NCI-H2171 (cell line): ENCODE measurements at regions not wholly inside any gene's neighbourhood (a gene's known extent, or its start where the extent isn't known, plus 50 kb on each side); places are given as distances from the start of the nearest gene placed in this dataset.

Experiments
- DNase-seq: peaks from one replicate; lab custom pipeline; 2025; lab: John Stamatoyannopoulos, UW

GRCh38 chr4:22217480-22217879 is 268.9 kb upstream of the KCNIP4 start:
- no peak for DNase-seq

GRCh38 chr4:22216278-22216677 is 267.7 kb upstream of the KCNIP4 start:
- no peak for DNase-seq

- no peak for DNase-seq
These were observed 266.5 kb upstream of the KCNIP4 start for GRCh38 chr4:22215084-22215483.

- no peak for DNase-seq
These were observed 255.1 kb upstream of the KCNIP4 start for GRCh38 chr4:22203711-22204011.

- DNase-seq, result no peak
These were observed 254.6 kb upstream of the KCNIP4 start for GRCh38 chr4:22202975-22203710.

- DNase-seq, result no peak
These were observed 253.8 kb upstream of the KCNIP4 start for GRCh38 chr4:22202246-22202974.

- DNase-seq, result no peak
These were observed 252.7 kb upstream of the KCNIP4 start for GRCh38 chr4:22201256-22201655.

- DNase-seq, result no peak
These were observed 248.0 kb upstream of the KCNIP4 start for GRCh38 chr4:22196551-22196950.

- DNase-seq, result no peak
These were observed 243.5 kb upstream of the KCNIP4 start for GRCh38 chr4:22192084-22192511.

- DNase-seq, result no peak
These were observed 243.0 kb upstream of the KCNIP4 start for GRCh38 chr4:22191565-22191964.

GRCh38 chr4:22190855-22191254 is 242.3 kb upstream of the KCNIP4 start:
- DNase-seq, result no peak

- no peak for DNase-seq
These were observed 238.7 kb upstream of the KCNIP4 start for GRCh38 chr4:22187203-22187820.

- DNase-seq, result no peak
These were observed 233.2 kb upstream of the KCNIP4 start for GRCh38 chr4:22181736-22182135.

GRCh38 chr4:22179124-22179874 is 230.7 kb upstream of the KCNIP4 start:
- DNase-seq, result no peak

GRCh38 chr4:22174640-22175039 is 226.1 kb upstream of the KCNIP4 start:
- DNase-seq, result no peak

- no peak for DNase-seq
These were observed 221.8 kb upstream of the KCNIP4 start for GRCh38 chr4:22170353-22170752.

GRCh38 chr4:22167201-22167600 is 218.6 kb upstream of the KCNIP4 start:
- no peak for DNase-seq

GRCh38 chr4:22162454-22162853 is 213.9 kb upstream of the KCNIP4 start:
- DNase-seq, result no peak

GRCh38 chr4:22130741-22131140 is 182.2 kb upstream of the KCNIP4 start:
- no peak for DNase-seq

GRCh38 chr4:22129454-22130029 is 181.0 kb upstream of the KCNIP4 start:
- no peak for DNase-seq

GRCh38 chr4:22122062-22122461 is 173.5 kb upstream of the KCNIP4 start:
- DNase-seq, result no peak

GRCh38 chr4:22115262-22115661 is 166.7 kb upstream of the KCNIP4 start:
- no peak for DNase-seq
